Activated naive CD8-positive, alpha-beta T cell treated with anti-CD3 and anti-CD28 coated beads, Interleukin-2, amount 50 U/mL, for 24 hours (primary cell): ENCODE measurements at regions not wholly inside any gene's neighbourhood (a gene's known extent, or its start where the extent isn't known, plus 50 kb on each side); places are given as distances from the start of the nearest gene placed in this dataset.

ENCODE experiments used
- ATAC-seq: fragments of 150-1000 bp; cut with Tn5 transposase; one replicate; pipeline ENCODE4 v1.10.0; 2021
- DNase-seq: peaks from one replicate; pipeline ENCODE4 v3.0.0; 2021
- H3K27ac Mint-ChIP-seq: one replicate; pipeline ENCODE4 v1.8.0; 2021; ENCODE audit warnings: mild to moderate bottlenecking, mixed read lengths
- H3K27me3 Mint-ChIP-seq: one replicate; pipeline ENCODE4 v1.8.0; 2021; ENCODE audit warnings: mixed read lengths
- H3K36me3 Mint-ChIP-seq: one replicate; pipeline ENCODE4 v1.8.0; 2021; ENCODE audit warnings: low read depth, mixed read lengths
- H3K4me1 Mint-ChIP-seq: one replicate; pipeline ENCODE4 v1.8.0; 2021; ENCODE audit warnings: mixed read lengths
- H3K4me3 Mint-ChIP-seq: one replicate; pipeline ENCODE4 v1.8.0; 2021; ENCODE audit warnings: mild to moderate bottlenecking, moderate library complexity, mixed read lengths
- H3K9me3 Mint-ChIP-seq: one replicate; pipeline ENCODE4 v1.8.0; 2021; ENCODE audit warnings: mixed read lengths

GRCh38 chr2:120545521-120546047 is 190.1 kb upstream of the GLI2 start:
- Mint-ChIP-seq H3K27ac (no peak overlapping the region), H3K4me3 (no peak overlapping the region), H3K4me1 (peaks cover 2% of the 10 kb centered on the region), H3K9me3 (no peaks in the 10 kb centered on the region), H3K27me3 (peaks cover 3% of the 10 kb centered on the region), H3K36me3 (no peaks in the 10 kb centered on the region)
- no peak for ATAC-seq
- DNase-seq: no peak

- Mint-ChIP-seq H3K9me3 (no peaks in the 10 kb centered on the region), H3K27me3 (peaks cover 3% of the 10 kb centered on the region), H3K4me3 (no peak overlapping the region), H3K36me3 (no peaks in the 10 kb centered on the region), H3K27ac (no peak overlapping the region), H3K4me1 (peaks cover 2% of the 10 kb centered on the region)
- ATAC-seq (no peak), DNase-seq (no peak)
Measured at GRCh38 chr2:120546048-120546864, 189.4 kb upstream of the GLI2 start.

DNA sequence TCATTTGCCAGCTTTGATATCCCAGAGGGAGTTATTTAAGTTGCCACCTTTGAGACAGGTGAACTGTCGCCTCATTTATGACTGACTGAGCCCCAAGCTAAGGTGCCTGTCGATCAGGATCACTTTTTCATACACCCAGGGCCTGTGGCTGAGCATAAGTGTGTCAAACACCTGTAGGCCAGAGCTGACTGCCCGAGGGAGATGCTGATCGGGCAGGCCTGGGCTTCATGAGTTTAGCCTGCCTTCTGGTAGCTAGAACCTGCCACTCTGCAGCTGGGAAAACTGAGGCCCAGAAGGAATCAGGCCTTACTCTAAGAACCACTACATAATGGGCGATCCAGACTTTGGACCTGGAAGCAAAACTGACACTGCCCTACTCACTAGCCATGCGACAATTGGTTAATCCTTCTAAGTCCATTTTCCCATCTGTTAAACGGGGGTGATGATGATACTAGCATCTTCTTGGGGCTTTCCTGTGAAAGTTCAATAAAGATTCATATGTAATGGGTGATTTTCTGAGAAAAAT is 188.7 kb upstream of the GLI2 start:
- no peak for DNase-seq
- ATAC-seq: no peak
- Mint-ChIP-seq H3K27ac (no peak overlapping the region), H3K27me3 (peaks cover 3% of the 10 kb centered on the region), H3K9me3 (no peaks in the 10 kb centered on the region), H3K4me1 (peaks cover 2% of the 10 kb centered on the region), H3K4me3 (no peak overlapping the region), H3K36me3 (no peaks in the 10 kb centered on the region)

DNA sequence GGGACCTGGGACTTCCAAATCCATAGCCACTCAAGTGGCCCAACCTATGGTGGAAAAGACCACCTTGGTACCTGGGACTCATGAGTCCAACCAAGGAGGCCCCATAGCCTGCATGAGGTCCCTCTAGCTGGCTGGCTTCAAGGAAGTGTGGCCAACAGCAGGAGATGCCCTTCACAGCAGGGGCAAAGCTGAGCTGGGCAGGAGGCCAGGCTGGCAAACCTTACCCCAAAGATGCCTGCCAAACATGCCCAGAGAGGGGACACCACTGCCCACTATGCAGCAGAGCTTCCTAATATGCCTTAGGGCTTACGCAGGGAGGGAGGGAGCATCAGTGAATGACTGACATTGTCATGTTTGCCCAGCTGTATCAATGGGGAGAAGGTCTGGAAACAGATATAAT is 188.0 kb upstream of the GLI2 start:
- Mint-ChIP-seq H3K4me3 (no peak overlapping the region), H3K36me3 (no peaks in the 10 kb centered on the region), H3K9me3 (no peaks in the 10 kb centered on the region), H3K27ac (no peak overlapping the region), H3K27me3 (peaks cover 6% of the 10 kb centered on the region), H3K4me1 (peaks cover 2% of the 10 kb centered on the region)
- no peak for DNase-seq
- no peak for ATAC-seq

- H3K9me3 Mint-ChIP-seq: no peaks in the 10 kb centered on the region
Measured at GRCh38 chr2:120548627-120549608, 186.8 kb upstream of the GLI2 start.

GRCh38 chr2:120549841-120550240 is 185.8 kb upstream of the GLI2 start:
- Mint-ChIP-seq H3K36me3 (no peaks in the 10 kb centered on the region), H3K9me3 (no peaks in the 10 kb centered on the region)

More at GRCh38 chr2:120548627-120549608, 186.8 kb upstream of the GLI2 start:
- no peak for DNase-seq
- ATAC-seq: no peak
- no peak overlapping the region for H3K27ac Mint-ChIP-seq
- H3K36me3 Mint-ChIP-seq: no peaks in the 10 kb centered on the region
- H3K4me1 Mint-ChIP-seq: peaks cover 2% of the 10 kb centered on the region
- no peak overlapping the region for H3K4me3 Mint-ChIP-seq
- peaks cover 11% of the 10 kb centered on the region for H3K27me3 Mint-ChIP-seq

DNA sequence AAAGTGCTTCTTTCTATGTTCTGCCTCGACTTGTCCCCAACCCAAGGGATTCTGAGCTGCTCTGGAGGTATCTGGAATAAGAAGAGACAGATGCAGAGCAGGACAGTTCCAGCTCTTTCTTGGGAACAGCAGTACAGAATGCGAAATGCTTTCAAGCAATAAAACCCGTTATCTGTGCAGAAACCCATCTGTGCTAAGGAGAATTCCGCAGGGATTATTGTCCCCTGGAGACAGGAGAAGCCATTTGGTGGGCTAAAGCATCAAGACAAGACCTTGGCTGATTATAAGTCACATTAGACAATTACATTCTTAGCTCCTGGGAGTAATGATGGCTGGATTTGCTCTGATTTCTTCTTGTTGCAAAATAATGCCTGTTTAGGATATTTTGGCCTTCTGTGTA is 185.4 kb upstream of the GLI2 start:
- Mint-ChIP-seq H3K27me3 (peaks cover 11% of the 10 kb centered on the region), H3K9me3 (no peaks in the 10 kb centered on the region), H3K4me1 (peaks cover 2% of the 10 kb centered on the region), H3K27ac (no peak overlapping the region), H3K36me3 (no peaks in the 10 kb centered on the region), H3K4me3 (no peak overlapping the region)
- ATAC-seq: no peak
- DNase-seq: no peak

More at GRCh38 chr2:120549841-120550240, 185.8 kb upstream of the GLI2 start:
- H3K27me3 Mint-ChIP-seq: peaks cover 11% of the 10 kb centered on the region
- no peak for ATAC-seq
- no peak for DNase-seq
- no peak overlapping the region for H3K27ac Mint-ChIP-seq
- peaks cover 2% of the 10 kb centered on the region for H3K4me1 Mint-ChIP-seq
- no peak overlapping the region for H3K4me3 Mint-ChIP-seq

DNA sequence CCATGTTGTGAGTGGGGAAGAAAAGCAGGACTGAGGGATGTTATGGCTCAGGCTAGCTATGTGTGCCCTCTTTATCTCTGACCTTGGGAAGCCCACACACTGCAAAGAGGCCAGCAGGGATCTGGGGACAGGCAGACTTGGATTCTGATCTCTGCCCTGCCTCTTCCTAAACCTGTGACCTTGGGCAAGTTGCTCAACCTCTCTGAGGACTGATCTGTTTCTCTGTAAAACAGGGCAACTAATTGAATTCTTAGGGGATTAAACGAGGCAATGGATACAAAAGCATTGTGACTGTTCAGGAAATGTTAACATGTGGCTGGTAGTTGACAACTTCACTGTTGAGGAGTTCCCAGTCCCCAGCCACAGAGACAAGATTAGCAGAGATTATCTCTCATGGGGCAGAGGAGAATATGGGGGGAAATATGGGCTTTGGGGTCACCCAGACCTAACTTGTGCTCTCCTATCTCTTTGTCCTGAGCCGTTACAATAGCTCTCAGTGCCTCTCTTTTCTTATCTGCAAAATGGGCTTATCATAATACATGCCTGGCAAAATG is 184.7 kb upstream of the GLI2 start:
- H3K9me3 Mint-ChIP-seq: no peaks in the 10 kb centered on the region
- peaks cover 10% of the 10 kb centered on the region for H3K27me3 Mint-ChIP-seq
- no peak for DNase-seq
- no peak overlapping the region for H3K4me3 Mint-ChIP-seq
- H3K27ac Mint-ChIP-seq: no peak overlapping the region
- no peak for ATAC-seq
- no peaks in the 10 kb centered on the region for H3K36me3 Mint-ChIP-seq
- H3K4me1 Mint-ChIP-seq: peaks cover 2% of the 10 kb centered on the region

DNA sequence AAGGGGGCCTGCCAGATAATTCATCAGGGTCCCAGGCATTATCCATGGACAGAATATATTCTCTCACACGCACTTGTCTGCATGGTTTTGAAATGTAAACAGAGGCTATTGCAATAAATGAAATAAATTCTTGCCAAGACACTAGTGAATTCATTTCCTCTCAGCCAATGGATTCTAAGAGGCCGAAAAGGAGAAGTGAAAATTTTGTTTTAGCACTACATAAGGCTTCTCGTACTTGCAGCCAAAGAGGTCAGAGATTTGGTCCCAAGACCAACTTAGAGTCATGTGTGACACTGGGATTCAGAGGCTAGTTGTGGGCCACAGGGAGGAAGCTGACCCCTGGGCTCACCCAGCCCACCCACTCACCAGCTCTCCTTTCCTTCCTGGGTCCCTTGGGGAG is 184.1 kb upstream of the GLI2 start:
- Mint-ChIP-seq H3K27me3 (peaks cover 8% of the 10 kb centered on the region), H3K4me3 (no peak overlapping the region), H3K4me1 (no peaks in the 10 kb centered on the region), H3K36me3 (no peaks in the 10 kb centered on the region), H3K27ac (no peak overlapping the region), H3K9me3 (no peaks in the 10 kb centered on the region)
- ATAC-seq: no peak
- DNase-seq: no peak

- H3K4me1 Mint-ChIP-seq: no peaks in the 10 kb centered on the region
- no peaks in the 10 kb centered on the region for H3K36me3 Mint-ChIP-seq
Measured at GRCh38 chr2:120552079-120552478, 183.6 kb upstream of the GLI2 start.

GRCh38 chr2:120552800-120553481 is 182.7 kb upstream of the GLI2 start:
- peak; percentile 39 for ATAC-seq
- peak; percentile 28 for DNase-seq

More at GRCh38 chr2:120552079-120552478, 183.6 kb upstream of the GLI2 start:
- Mint-ChIP-seq H3K4me3 (no peak overlapping the region), H3K27ac (no peak overlapping the region), H3K27me3 (peaks cover 8% of the 10 kb centered on the region), H3K9me3 (no peaks in the 10 kb centered on the region)
- ATAC-seq (no peak), DNase-seq (no peak)

DNA sequence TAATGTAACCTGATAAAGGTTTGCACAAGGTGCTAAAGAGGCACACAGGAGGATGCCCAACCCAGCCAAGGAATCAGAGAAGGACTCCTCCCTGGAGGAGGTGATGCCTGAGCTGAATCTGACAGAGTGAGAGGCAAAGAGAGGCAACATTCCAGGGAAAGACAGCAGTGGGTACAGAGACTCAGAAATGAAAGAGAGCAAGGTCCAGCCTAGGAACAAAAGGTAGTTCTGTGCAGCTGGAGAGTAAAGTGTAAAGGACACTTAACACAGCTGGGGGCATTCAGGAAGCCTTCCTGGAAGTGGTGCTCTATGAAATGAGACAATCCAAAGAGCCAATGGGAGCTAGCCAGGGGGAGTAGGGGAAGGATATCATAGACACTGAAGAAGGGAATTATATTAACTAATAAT is 181.0 kb upstream of the GLI2 start:
- no peak for ATAC-seq
- Mint-ChIP-seq H3K36me3 (no peaks in the 10 kb centered on the region), H3K27me3 (peaks cover 8% of the 10 kb centered on the region), H3K9me3 (no peaks in the 10 kb centered on the region), H3K4me1 (no peaks in the 10 kb centered on the region), H3K4me3 (no peak overlapping the region), H3K27ac (no peak overlapping the region)
- no peak for DNase-seq

More at GRCh38 chr2:120552800-120553481, 182.7 kb upstream of the GLI2 start:
- H3K4me3 Mint-ChIP-seq: no peak overlapping the region
- no peak overlapping the region for H3K27ac Mint-ChIP-seq
- H3K9me3 Mint-ChIP-seq: no peaks in the 10 kb centered on the region
- H3K36me3 Mint-ChIP-seq: no peaks in the 10 kb centered on the region
- H3K27me3 Mint-ChIP-seq: peaks cover 8% of the 10 kb centered on the region
- H3K4me1 Mint-ChIP-seq: no peaks in the 10 kb centered on the region

- ATAC-seq (no peak), DNase-seq (no peak)
- Mint-ChIP-seq H3K9me3 (no peaks in the 10 kb centered on the region), H3K4me1 (no peaks in the 10 kb centered on the region), H3K4me3 (no peak overlapping the region), H3K27me3 (peaks cover 8% of the 10 kb centered on the region), H3K36me3 (no peaks in the 10 kb centered on the region), H3K27ac (no peak overlapping the region)
Measured at GRCh38 chr2:120555092-120555491, 180.6 kb upstream of the GLI2 start.

DNA sequence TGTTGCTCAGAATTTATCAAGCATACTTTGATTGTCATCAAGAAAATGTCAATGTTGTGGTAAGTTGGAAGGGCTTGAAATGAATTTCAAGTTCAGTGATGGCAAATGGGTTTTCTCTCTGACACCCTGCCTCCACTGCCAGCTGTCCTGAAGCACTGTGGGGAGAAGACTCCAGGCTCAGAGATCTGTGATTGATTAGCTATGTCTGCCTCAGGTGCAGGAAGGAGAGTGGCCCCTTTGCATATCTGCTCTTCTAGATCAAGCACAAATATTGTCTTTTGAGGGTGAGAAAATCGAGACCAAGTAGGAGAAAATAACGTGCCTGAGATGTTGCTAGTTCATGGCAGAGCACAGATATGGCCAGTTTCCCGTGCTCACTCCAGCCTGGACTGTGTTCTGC is 178.8 kb upstream of the GLI2 start:
- H3K4me1 Mint-ChIP-seq: no peaks in the 10 kb centered on the region
- peaks cover 8% of the 10 kb centered on the region for H3K27me3 Mint-ChIP-seq
- DNase-seq (no peak), ATAC-seq (no peak)
- no peaks in the 10 kb centered on the region for H3K9me3 Mint-ChIP-seq
- no peak overlapping the region for H3K4me3 Mint-ChIP-seq
- no peak overlapping the region for H3K27ac Mint-ChIP-seq
- H3K36me3 Mint-ChIP-seq: no peaks in the 10 kb centered on the region
